ENCODE measurements at regions not wholly inside any gene's neighbourhood (a gene's known extent, or its start where the extent isn't known, plus 50 kb on each side); places are given as distances from the start of the nearest gene placed in this dataset.

DNA sequence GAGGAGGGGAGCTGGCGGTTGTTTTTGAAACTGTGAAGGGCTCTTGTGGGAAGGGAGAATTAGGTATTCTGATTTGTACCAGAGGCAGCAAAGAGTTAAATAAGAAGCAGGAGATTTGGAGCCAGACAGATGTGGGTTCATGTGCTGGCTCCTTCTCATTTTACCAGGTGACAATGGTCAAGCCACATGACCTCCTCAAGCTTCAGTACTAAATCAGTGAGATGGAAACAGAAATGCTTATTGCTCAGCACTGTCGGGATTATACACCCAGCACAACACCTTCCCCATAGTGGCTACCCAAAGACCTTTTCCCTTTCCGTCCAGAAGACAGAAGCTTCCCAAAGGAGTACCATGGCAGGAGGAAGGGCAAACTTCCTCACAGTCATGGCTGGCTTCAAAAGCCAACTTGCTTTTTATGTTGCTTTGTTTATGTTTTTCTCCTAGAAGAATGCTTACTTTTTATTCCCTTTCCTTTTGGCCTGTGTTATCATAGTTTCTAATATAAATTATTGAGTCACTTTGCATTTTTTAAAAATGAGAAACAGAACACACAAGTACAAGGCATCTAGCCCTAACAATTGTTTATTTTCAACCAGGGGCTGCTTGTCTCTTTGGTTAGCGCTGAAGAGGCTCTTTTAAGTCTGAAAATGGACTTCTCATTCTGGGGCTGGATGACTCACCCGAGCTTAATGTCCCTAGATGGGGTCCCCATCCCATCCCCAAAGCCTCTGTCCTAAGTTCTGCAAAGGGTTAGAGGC is 181.5 kb upstream of the ZBED5 start:
- H3K36me3 ChIP-seq (ENCODE audit: control insufficient read depth in 1 of 2, insufficient read depth in 2 of 2, low read length in 2 of 2) = no peaks in the 10 kb centered on the region
- H3K27ac ChIP-seq (ENCODE audit: low read depth, low read length) = no peak overlapping the region

More for the DNA sequence above, 181.5 kb upstream of the ZBED5 start:
- Histone ChIP-seq H4K20me1 (ENCODE audit: insufficient read depth) (no peaks in the 10 kb centered on the region), H3K9me3 (ENCODE audit: control insufficient read depth in 1 of 2, insufficient read depth in 1 of 2, low read depth in 1 of 2, low read length in 2 of 2) (no peaks in the 10 kb centered on the region), H3K9me2 (ENCODE audit: insufficient read depth) (no peaks in the 10 kb centered on the region), H3K4me3 (replicated peaks in 1 of 2; ENCODE audit: low read depth in 1 of 2, low read length in 2 of 2) (no peak overlapping the region), H3K4me2 (ENCODE audit: low read length) (no peak overlapping the region), H3K79me2 (ENCODE audit: insufficient read depth, low read length) (no peaks in the 10 kb centered on the region), H3K4me1 (ENCODE audit: control insufficient read depth in 1 of 2, insufficient read depth in 2 of 2, low read length in 2 of 2) (no peaks in the 10 kb centered on the region), H3K9ac (ENCODE audit: low read length) (no peak overlapping the region), H2AFZ (ENCODE audit: low read depth, low read length, poor library complexity, severe bottlenecking) (no peak overlapping the region), H3K27me3 (ENCODE audit: insufficient read depth, low read length) (no peaks in the 10 kb centered on the region)
- ChIA-PET CTCF (interaction anchor here (3.3 to 4.3 kb wide), 2 partner anchors 11 to 748 kb away, joined by 22 to 31 read pairs; no protein-coding TSS in a partner anchor), POLR2A (no interaction called here), RAD21 (ENCODE audit: low non-redundant PET in 1 of 2, low total read pairs in 2 of 2, uncharacterized antibody in 2 of 2, unreplicated experiment in 2 of 2) (no interaction called here)
- intact Hi-C loops (cut with micrococcal nuclease) = loop anchor here (5.0 to 10.0 kb wide), 2 partner anchors 118 to 585 kb away; partner anchors contain the start of gene GALNT18
- no peak for DNase-seq (ENCODE audit: low read depth, low spot score)
- no TSS peak for BruUV-seq (replicated peaks)
- TF ChIP-seq SIN3A (IDR thresholded peaks at IDR 0.05; ENCODE audit: low read depth) (no peak), REST (IDR thresholded peaks at IDR 0.05; ENCODE audit: low read depth) (no peak), EZH2 (IDR thresholded peaks at IDR 0.05) (no peak), SRF (IDR thresholded peaks at IDR 0.05; ENCODE audit: low read depth) (no peak), ZFX (IDR thresholded peaks at IDR 0.05) (no peak), EZH2phosphoT487 (IDR thresholded peaks at IDR 0.05; ENCODE audit: borderline replicate concordance) (no peak), POLR2AphosphoS5 (IDR thresholded peaks at IDR 0.05; ENCODE audit: low read depth, low read length) (no peak), CTCF (IDR thresholded peaks at IDR 0.05 in 2 of 3, conservative IDR thresholded peaks at IDR 0.05 in 1 of 3; ENCODE audit: borderline replicate concordance in 1 of 3, insufficient read depth in 1 of 3, low read depth in 2 of 3, low read length in 2 of 3) (no peak)
- TF ChIP-seq, protein P1, sequence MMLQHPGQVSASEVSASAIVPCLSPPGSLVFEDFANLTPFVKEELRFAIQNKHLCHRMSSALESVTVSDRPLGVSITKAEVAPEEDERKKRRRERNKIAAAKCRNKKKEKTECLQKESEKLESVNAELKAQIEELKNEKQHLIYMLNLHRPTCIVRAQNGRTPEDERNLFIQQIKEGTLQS (IDR thresholded peaks at IDR 0.05) = no peak
- no peak for ATAC-seq

All from HCT116 (cell line).